Skin epidermis (tissue), 12 donors: ENCODE measurements at regions not wholly inside any gene's neighbourhood (a gene's known extent, or its start where the extent isn't known, plus 50 kb on each side); places are given as distances from the start of the nearest gene placed in this dataset.
A peak's percentile ranks its signal among the peaks of the same experiment; 100 is the strongest.

Experiments
- H3K27ac ChIP-seq, 21 experiments: fragments of 200-600 bp; sonication (generic) in 11 of 21; one replicate each; pipeline ENCODE4 v1.5.0; 2020; ENCODE audit warnings: mild to moderate bottlenecking in 3 of 21, inconsistent platforms in 2 of 21, moderate library complexity in 2 of 21
- H3K4me3 ChIP-seq, 7 experiments: fragments of 200-600 bp; sonication (generic) in 2 of 7; one replicate each; pipeline ENCODE4 v1.5.0; 2020; ENCODE audit warnings: inconsistent platforms in 2 of 7, mild to moderate bottlenecking in 2 of 7, moderate library complexity in 1 of 7

DNA sequence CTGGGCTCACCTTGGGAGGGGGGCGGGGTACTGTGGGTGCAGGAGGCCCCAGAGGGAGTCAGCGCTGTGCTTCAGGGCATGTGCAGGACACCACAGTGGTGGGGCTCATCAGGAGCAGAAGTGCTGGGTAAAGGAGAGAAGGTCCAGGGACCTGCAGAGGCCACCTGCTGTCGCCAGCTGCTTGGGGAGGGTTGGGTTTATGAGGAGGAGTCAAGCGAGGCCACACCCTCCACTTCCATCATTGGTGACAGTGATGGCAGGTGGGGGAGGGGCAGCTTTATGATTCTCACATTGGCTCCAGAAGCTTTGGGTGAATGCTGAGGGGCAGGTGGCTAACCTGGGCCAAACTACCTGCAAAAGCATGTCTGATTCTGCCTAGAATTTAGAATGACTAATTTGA lies 392.6 kb downstream of the HRH4 start:
- Histone ChIP-seq H3K4me3 (no peak overlapping the region), H3K27ac (no peak overlapping the region)

DNA sequence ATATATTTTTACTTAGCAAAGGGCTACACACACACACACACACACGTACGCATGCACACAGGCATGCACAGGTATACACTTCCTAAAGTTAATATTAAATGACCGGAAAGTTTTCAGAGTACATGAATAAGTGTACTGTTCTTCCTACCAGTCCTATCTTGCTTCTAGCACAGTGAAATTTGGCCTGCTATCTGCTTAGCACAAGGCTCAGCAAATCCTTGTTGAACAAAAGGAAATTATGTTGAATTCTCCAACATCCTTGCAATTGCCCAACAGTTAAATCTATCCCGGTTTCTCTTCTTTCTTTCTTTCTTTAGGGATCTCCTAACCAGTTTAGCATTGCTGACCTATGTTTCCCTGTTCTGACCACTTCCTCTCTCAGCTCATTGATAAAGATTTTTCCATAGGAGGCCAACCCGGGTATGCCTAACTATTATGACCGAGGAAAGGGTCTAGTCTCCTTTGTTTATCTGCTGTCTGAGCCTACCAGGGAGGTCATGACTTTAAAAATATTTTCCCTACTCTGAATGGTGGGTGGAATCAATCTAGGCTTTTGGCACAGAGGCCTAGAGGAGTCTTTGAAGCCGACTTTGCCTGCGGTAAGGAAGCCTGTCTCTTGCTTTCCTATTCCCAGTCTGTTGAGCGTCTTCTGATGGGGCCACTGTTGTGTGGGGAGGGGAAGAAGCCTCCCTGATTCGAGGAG lies 400.7 kb downstream of the HRH4 start:
- H3K4me3 ChIP-seq: no peak overlapping the region

DNA sequence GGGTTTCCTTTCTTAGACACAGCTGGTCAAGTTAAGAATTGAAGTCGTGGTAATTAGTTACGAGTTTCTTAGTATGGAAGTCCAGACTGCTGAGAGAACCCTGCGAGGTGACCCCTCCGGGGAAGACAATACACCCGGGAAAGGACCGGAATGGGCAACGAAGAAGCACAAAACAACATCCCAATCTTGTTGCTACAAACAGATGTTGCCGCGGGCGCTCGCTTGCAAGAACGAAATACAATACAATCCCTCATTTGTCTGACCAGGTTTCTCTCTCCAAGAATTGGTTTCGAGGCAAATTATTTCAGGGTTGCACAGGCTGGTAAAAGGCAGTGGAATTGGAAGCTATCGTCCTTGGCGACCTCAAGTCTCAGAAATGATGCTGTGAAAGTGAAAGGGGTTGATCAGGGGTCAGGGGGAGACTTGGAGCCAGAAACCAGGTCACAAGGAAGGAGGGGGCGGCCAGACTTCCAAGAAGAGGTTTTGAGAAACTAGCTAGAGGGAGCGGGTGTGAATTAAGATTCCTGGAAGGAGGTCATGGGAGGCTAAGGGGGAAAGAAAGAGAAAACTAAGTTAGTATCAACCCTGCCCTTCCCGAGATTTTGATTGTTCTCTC lies 401.9 kb downstream of the HRH4 start:
- peak overlapping the region in 1 of 21 experiments; percentile 26 for H3K27ac ChIP-seq

More for the DNA sequence above, 400.7 kb downstream of the HRH4 start:
- H3K27ac ChIP-seq: peak overlapping the region in 3 of 21 experiments; percentile 33 to 55 (median 49)

DNA sequence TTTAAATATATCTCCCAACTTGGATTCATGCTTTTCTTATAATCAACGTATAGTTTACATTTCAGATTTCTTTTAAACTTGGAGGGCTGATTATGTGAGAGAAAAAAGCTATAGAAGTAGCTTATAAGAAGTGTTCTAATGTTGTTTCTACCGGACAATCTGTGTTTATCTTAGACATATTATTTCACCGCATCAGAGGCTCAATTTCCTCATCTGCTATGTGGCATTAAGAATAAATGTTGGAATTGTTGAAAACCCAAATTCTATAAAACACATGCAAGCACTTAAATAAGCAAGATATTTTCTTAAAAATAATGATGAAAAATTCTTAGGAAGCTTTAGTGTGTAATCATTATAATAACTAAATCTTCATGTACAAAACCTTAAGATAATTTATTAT lies 407.9 kb downstream of the HRH4 start:
- Histone ChIP-seq H3K4me3 (no peak overlapping the region), H3K27ac (no peak overlapping the region)

More for the DNA sequence above, 401.9 kb downstream of the HRH4 start:
- no peak overlapping the region for H3K4me3 ChIP-seq

DNA sequence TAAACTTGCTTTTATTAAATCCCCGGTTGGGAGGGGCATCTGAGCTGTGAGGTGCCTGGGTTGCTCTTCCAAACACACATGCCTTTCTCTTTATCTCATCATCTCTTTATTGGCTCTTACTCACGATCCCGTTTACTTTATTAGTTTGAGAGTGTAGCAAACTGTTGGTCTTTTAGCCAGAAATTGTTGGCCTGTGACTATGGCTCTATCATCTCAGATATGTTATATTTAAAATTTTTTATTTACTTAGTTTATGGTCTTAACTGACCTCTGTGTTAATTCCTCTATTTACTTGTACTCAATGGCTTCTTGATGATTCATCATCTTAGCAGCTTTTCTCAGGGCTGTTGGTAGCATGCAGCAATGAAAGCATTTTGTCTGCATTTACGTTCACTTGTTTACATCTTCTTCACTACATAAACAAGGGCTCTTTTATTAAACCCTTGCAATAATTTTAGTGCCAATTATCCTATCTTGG lies 408.4 kb downstream of the HRH4 start:
- H3K27ac ChIP-seq: no peak overlapping the region
- no peak overlapping the region for H3K4me3 ChIP-seq

DNA sequence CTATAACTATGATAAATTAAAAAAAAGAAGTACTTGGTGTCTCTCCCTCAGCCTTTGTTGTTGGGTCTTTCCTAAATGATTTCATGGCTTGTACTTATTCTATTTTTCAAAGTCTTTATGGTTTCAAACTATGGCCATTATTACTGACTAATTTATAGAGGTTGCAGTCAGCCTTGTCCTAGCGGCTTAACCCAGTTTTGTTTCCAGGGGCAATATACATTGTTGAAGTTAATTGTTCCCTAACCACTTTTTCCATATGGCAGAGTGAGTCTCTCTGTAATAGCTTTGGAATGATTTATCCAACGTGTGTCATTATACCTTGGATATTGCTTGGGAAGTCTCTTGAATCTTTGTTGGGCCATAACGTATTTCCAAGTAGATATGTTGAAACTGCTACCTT lies 408.8 kb downstream of the HRH4 start:
- Histone ChIP-seq H3K4me3 (no peak overlapping the region), H3K27ac (no peak overlapping the region)

DNA sequence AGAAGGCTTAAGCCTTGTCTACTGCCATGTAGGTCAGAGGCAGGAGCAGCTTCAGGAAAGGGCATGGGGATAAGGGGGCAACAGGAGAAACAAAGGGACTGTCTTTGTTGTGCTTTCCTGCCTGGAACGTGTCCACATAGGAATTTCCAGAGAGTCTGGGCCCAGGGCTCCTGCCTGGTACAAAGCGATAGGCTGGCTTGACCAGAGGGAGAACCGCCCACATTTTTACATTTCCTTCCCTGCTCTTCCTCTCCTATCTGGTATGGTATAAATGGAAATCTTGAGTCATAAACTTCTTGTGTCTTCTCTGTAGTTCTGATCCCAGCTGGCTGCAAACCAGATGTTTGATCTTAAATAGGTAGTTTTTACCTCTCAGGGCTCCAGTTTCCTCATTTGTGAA lies 414.8 kb downstream of the HRH4 start:
- no peak overlapping the region for H3K4me3 ChIP-seq
- H3K27ac ChIP-seq: peak overlapping the region in 1 of 21 experiments; percentile 67

DNA sequence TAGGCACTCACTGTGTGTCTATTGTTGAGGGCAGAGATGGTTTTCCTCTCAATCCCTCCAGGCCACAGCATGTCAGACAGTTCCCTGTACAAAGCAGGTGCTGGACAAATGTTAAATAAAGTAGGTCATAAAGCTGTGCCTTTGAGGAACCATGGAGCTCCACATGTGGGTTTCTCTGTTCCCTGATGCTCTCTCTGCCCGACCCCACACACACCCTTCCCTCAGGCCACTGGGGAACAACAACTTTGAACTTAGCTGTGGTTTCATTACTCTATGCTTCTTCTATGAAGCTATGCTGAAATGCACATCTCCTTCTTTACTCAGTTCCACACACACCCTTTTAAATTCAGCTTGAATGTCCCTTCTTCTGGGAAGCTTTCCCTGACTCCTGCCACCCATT lies 415.3 kb downstream of the HRH4 start:
- Histone ChIP-seq H3K4me3 (no peak overlapping the region), H3K27ac (peak overlapping the region in 4 of 21 experiments; percentile 6 to 67 (median 18))

DNA sequence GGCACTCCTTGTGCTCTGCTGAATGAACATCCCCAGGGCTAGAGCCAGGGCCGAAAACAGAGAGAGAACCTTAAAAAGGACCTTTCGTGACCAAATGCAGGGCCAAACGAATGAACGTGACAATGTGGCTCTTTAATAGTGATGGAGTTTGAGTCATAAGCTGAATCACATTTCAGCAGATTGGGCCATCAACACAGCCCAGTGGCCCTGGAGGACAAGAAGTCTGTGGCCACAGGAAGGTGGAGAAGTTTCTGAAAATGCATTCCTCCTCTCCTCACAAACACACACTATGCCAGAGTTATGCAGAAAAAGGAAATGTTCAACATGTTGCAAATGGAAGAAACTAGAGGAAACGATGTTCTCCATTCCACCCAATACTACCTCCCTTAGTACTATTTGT lies 415.8 kb downstream of the HRH4 start:
- H3K4me3 ChIP-seq: no peak overlapping the region

DNA sequence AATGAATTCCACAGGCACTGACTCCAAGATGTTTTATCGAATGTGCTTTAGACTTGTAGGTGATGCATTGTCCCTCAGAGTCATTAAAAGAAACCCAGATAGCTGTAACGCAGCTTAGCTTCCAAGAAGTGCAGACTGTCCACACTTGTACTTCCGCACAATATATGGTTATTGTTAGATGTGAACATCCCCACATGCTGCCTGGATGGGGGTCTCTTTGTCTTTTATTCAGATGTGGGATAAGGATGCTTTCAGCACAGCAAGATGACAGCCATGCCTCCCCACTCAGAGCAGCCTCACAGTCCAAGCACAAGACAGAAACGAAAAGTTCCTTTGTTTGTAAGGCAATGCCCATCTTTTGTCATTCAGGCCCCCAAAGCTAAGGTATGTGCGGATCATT lies 416.6 kb downstream of the HRH4 start:
- peak overlapping the region in 1 of 21 experiments; percentile 67 for H3K27ac ChIP-seq
- no peak overlapping the region for H3K4me3 ChIP-seq

More for the DNA sequence above, 415.8 kb downstream of the HRH4 start:
- peak overlapping the region in 4 of 21 experiments; percentile 6 to 67 (median 18) for H3K27ac ChIP-seq

DNA sequence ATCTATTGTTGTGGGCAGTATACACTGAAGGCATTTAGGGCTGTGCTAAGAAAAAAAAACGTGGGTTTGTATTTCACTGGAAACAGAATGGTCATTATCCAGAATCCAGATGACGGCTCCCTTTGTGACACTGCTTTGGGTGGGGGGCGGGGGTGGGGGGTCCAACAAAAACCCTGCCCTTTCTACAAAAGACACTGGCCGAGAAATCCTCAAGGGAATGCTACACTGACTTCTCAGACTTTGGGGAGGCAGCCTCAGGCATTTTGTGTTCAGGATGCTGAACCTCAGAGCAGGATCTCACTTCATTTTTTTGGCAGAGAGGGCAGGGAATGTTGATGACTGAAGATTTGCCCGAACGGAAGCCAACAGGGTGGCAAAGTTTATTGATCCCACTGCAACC lies 417.1 kb downstream of the HRH4 start:
- no peak overlapping the region for H3K4me3 ChIP-seq

DNA sequence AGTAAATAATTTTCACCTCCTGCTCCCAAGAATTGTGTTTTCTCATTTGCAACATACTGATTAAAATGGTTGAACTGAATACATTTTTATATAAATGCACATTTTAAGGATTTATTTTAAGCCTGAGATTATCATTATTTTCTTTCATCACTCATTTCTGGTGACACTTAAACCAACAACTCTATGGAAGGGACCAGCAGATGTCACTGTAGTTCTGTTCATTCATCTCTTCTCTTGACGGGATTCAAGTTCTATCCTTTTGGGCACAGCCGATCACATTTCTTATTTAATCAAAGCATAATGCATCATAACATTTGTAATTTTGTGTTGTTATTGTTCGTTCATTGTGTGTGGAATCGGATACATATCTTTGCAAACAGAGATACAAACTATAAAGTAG lies 417.9 kb downstream of the HRH4 start:
- no peak overlapping the region for H3K4me3 ChIP-seq
- H3K27ac ChIP-seq: no peak overlapping the region

More for the DNA sequence above, 417.1 kb downstream of the HRH4 start:
- no peak overlapping the region for H3K27ac ChIP-seq

DNA sequence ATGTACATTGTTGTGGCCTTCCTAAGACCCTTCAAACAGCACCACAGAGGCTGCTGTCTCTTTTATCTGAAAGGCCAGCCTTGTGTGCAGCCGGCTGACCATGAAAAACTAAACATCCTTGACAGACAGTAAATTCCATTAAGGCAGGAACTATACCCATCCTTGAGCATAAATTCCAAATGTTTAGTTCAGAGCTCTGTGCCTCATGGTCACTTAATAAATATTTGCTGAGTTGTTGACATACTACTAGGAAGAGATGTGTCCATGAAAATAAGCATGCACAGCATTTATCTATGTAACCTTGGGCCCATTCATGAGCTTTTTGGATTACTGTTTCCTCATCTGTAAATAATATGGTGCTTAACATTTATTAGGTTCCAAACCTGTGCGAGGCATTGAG lies 424.8 kb downstream of the HRH4 start:
- H3K27ac ChIP-seq: no peak overlapping the region

DNA sequence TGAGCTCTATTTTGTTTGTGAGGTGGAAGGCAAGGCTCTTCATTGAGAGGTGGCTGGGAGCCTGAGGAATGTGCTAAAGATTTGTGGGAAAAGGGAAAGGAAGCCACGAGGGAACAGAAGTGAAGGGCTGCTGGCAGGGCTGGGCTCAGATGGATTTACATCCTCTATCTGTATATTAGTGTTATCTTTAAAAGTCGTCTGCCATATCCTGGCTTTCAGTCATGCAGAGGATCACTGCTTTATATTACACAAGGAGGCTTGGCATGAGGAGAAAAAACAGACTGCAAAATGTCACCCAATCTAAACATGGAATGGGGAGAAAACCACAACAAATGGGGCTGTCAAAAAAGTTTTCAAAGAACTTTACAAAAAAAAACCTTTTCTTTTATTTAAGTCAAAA lies 434.4 kb downstream of the HRH4 start:
- Histone ChIP-seq H3K27ac (no peak overlapping the region), H3K4me3 (no peak overlapping the region)

More for the DNA sequence above, 424.8 kb downstream of the HRH4 start:
- no peak overlapping the region for H3K4me3 ChIP-seq

DNA sequence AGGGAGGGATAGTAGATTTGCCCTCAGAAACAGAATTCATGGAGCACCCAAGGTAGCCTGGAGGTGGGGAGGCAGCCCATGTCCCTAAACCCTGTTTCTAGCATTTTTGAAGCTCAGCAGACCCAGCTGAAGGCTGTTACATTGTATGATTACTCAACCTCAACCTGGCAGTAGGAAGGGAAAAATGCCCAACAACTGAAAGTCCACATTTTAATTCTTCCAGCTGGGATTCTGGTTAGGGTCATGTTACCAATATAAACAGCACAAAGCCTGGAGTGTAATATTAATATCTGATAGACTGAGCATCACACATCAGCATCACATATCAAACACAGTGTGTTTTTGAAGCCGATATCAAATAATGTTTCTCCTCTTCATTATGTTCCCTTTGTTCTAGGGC lies 437.0 kb downstream of the HRH4 start:
- H3K4me3 ChIP-seq: no peak overlapping the region
- H3K27ac ChIP-seq: no peak overlapping the region

DNA sequence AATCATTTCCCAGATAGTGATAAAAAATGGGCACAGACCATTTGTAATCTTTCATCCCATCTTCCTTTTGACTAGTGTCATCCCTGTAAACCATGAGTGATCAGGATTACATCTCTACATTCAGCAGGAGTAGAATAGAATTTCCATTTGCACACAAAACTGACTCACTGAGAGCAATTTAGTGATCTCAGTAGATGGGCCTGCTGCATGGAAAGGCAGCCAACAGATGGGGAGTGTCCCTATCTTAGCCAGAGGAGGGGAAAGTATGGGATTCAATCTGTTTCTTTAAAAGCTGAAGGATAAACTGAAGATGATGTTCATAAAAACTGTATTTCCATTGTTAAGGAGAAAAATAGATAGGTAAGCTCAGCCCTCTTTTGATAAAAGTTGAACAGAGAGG lies 441.7 kb downstream of the ZNF521 start:
- H3K27ac ChIP-seq: no peak overlapping the region
- H3K4me3 ChIP-seq: no peak overlapping the region

DNA sequence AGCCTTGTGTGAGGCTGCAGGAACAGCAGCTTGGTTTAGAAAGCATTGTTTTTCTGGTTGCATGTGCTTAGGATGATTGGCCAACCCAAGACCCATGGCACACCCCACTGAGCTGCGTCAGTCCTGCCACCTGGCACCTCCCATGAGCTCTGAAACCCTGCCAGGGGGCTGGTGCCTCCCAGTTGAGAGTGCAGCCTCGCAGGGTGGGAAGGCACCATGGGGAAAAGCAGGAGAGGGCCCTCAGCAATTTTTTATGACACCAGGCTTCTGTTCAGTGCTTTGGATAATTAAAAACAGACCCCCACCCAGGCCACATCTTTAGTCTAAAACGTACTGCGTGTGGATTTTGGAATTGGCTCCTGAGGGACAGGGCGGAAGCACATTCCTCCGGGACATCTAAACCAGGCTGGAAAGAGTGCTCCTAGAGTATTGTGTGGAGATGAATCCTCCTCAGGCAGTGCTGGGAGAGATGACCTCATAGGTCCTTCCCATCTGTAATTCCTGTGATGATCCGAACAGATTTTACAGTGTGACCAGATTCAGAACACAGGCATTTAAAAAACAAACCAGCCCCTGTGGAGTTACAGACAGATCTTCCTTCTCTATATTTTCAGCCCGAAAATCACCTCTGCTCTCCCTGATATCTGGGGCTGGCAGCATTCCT lies 438.3 kb downstream of the ZNF521 start:
- H3K27ac ChIP-seq: peak overlapping the region in 9 of 21 experiments; percentile 15 to 65 (median 49)
- H3K4me3 ChIP-seq: no peak overlapping the region

DNA sequence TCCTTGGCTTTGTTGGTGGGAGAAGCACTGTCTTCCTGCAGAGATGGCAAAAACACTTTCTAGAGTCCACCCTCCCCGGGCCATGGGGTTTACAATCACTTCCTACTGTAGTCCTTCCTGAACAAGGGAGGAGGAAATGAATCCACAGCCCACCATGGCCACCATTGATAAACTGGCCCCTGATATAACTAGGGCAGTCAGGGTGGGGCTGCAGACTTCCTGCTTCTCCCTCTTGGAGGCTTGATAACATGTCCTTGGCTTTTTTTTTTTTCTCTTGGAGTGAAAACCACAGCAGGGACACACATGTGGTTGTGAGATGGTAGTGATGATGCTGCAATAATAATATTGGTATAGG lies 437.8 kb downstream of the ZNF521 start:
- Histone ChIP-seq H3K27ac (peak overlapping the region in 7 of 21 experiments; percentile 15 to 56 (median 49)), H3K4me3 (no peak overlapping the region)

DNA sequence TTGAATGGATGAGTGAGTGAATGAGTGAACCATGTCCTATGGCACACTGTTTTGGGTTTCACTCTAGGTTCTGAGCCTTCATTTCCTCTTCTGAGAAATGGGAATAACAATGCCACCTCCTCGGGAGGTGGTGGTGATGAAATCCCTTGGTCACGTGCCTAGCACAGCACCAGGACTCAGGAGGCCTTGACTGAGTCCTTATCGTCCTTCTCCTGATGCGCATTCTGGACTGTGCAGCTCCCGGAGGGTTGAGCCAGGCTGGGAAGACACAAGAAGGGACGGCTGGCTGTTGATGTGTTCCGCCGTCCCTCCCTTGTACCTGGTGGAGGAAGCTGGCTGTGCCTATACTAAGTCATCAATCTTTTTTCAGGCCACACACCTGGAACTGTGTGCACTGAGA lies 437.3 kb downstream of the ZNF521 start:
- H3K4me3 ChIP-seq: no peak overlapping the region
- peak overlapping the region in 1 of 21 experiments; percentile 56 for H3K27ac ChIP-seq

DNA sequence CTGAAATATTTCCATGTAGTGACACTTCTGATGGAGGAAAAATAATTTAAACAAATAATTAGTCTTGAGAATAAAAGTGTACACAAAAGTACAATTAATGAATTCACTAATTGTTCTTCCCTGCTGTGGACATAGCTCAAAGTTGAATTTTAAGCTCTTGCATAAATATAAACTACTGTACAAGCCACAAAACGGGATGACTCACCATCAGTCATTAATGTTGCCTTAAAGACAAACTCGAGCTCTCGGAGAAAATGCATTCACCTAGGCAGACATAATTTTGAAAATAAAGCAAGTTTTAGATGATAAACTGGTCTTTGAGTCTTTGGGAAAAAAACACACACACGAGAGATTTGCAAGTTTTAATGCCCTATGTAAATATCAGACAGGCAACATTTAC lies 436.4 kb downstream of the ZNF521 start:
- Histone ChIP-seq H3K27ac (no peak overlapping the region), H3K4me3 (no peak overlapping the region)

DNA sequence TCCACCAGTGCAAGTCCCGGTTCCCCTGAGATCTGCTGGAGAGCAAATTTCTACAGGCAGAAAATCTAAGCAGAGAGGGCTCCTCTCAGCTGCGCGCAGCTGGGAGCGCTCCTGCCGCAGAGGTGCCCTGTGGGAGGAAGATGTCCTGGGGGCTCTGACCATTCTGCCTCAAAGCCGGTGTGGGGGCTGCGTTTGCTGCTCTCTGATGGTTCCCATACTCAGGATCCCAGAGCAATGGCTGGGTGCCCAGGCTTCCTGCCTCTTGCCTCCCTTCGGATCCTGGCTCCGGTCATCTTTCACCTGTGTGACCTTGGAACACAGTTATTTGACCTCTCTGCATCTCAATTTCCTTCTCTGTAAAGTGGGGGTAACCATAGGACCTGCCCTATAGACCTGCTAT lies 434.2 kb downstream of the ZNF521 start:
- Histone ChIP-seq H3K4me3 (no peak overlapping the region), H3K27ac (no peak overlapping the region)
